ENCODE measurements at regions not wholly inside any gene's neighbourhood (a gene's known extent, or its start where the extent isn't known, plus 50 kb on each side); places are given as distances from the start of the nearest gene placed in this dataset.

GRCh38 chr5:174424219-174425053 is 299.9 kb upstream of the MSX2 start:
- no peak for DNase-seq (ENCODE audit: extremely low read depth, low read depth)

- no peak for DNase-seq (ENCODE audit: extremely low read depth, low read depth)
Measured at GRCh38 chr5:174425271-174425963, 299.0 kb upstream of the MSX2 start.

DNA sequence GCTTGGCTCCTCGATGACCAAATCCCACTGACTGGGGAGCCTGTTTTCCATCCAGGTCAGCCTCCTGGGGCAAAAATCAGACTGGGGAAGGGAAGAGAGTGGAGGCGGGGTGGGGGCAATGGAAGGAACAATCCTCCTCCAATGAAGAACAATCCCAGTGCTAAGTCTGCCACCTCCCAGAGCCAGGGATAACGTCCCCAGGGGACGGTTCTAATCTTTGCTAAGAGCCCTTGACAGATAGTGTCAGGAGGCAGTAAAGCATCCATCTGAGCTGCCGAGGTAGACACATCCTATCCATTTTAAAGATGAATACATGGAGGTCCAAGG is 298.5 kb upstream of the MSX2 start:
- DNase-seq (ENCODE audit: extremely low read depth, low read depth): no peak

DNA sequence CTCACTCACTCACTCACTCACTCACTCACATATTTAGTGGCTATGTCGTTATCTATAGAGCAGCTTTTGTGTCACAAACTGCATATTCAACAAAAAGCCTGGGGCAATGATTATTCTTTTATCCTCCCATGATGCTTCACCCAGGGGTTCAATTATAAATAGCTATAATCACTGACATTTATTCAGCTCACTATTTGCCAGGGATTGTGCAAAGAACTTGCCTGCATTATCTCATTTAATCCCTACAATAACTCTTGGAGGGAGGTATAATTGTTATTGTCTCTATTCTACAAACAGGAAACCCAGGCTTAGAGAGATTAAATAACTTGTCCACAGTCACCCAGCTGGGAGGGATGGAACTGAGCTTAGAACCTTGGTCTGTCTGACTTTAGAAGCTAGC is 298.0 kb upstream of the MSX2 start:
- no peak for DNase-seq (ENCODE audit: extremely low read depth, low read depth)

- DNase-seq (ENCODE audit: extremely low read depth, low read depth): no peak
Measured at GRCh38 chr5:174426851-174427250, 297.5 kb upstream of the MSX2 start.

GRCh38 chr5:174427304-174427703 is 297.1 kb upstream of the MSX2 start:
- no peak for DNase-seq (ENCODE audit: extremely low read depth, low read depth)

- no peak for DNase-seq (ENCODE audit: extremely low read depth, low read depth)
Measured at GRCh38 chr5:174428895-174429294, 295.5 kb upstream of the MSX2 start.

DNA sequence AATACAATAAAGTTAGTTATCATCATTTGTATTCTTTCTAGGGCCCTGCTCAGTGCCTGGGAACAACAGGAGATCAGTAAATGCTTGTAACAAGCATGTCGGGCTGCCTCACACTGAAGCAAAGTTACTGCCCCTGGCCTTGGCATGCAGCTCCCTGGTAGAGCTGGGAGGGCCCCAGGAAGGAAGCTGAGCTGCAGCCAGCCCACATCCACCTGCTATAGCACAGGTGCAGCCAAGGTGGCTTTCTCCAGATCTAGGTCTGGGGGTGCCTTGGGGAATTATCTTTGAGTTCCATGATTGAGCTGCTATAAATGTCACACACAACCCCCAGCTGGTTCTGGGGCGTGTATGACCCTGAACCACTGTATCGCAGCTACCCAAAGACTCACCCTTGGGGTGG is 293.4 kb upstream of the MSX2 start:
- DNase-seq (ENCODE audit: extremely low read depth, low read depth): no peak

DNA sequence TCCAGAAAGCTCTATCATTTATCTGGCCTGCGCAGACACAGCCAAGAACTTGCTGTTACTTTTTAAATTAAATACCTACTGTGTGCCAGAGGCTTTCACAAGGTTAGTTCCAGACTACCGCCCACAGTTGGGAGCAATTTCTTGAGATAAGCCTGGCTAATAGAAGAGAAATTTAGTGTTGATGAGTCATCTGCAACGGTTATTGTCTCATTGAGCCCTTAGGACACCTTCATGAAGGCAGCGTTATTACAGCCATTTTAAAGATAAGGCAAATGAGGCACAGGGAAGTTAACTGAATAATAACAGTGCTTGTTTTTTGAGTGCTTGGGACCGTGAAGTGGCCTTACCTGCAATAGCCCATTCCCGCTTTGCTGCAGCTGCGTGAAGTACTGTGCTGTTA is 292.9 kb upstream of the MSX2 start:
- DNase-seq (ENCODE audit: extremely low read depth, low read depth): no peak

DNA sequence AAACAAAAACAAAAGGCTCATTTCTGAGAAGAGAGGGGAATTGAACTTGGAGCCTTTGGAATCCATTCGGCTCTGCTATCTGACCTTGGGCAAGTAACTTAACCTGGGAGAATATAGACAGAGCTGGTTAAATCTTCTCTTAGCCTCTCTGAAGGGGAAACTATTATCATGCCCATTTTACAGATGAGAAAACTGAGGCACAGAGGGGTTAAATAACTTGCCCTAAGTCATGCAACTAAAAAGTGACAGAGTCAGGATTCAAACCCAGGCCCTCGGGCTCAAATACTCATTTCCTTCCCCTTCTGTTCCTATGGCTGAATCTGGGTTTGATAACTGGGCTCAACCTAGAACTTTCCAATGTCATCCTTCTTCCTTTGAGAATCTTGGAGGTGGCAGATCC is 291.3 kb upstream of the MSX2 start:
- no peak for DNase-seq (ENCODE audit: extremely low read depth, low read depth)

DNA sequence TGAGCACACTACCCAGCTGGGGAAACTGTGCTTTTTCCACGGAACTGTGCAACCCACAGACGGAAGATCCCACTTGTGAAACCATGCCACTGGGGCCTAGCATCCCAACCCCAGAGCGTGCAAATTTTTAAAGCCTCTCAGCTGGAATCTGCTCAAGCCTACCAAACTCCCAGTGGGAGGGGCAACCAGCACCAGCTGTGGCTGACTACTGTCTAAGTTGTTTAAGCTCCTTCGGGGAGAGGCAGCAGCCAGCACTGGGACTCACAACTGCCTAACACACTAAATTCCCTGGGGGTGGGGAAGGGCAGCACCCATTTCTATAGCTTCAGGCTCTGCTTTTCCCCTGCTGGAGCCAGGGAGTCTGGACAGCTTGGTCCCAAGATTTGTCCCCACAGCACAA is 287.6 kb upstream of the MSX2 start:
- DNase-seq (ENCODE audit: extremely low read depth, low read depth): no peak

- DNase-seq (ENCODE audit: extremely low read depth, low read depth): no peak
Measured at GRCh38 chr5:174444479-174445188, 279.7 kb upstream of the MSX2 start.

GRCh38 chr5:174446446-174446845 is 277.9 kb upstream of the MSX2 start:
- no peak for DNase-seq (ENCODE audit: extremely low read depth, low read depth)

DNA sequence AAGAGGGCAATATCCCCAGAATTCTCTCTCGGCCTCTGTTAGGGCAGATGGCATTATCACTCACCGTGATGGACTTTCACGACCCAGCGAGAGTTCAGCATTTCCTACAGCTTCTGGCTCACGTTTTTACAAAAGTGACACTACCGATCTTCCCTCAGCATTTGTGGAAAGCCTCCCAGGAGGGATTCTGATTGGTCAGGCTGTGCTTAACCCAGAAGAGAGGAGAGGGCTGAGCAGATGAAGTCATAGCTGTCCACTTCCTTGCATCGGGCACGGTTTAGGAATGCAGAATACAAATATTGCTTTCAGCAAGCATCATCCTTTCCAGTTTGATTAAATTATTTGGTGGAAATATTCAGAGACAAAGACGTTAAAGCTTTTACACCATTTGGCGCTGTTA is 277.4 kb upstream of the MSX2 start:
- DNase-seq (ENCODE audit: extremely low read depth, low read depth): no peak

GRCh38 chr5:174448041-174448440 is 276.3 kb upstream of the MSX2 start:
- no peak for DNase-seq (ENCODE audit: extremely low read depth, low read depth)

DNA sequence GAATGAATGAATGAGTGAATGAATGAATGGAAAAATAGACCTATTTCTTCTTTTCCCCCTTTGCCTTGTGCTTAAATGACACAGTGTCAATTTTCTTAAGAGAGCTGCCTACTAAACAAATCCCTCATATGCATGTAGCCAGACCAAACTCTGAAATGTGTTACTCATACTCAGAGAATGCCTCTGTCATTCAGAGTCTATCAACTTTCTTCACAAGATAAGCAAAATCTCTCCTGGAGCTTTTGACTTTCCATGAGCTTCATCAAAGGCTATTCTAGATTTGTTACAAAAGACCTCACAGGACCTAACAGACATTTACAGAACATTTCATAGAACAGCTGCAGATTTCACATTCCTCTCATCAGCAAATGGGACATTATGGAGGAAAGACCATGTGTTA is 275.7 kb upstream of the MSX2 start:
- no peak for DNase-seq (ENCODE audit: extremely low read depth, low read depth)

DNA sequence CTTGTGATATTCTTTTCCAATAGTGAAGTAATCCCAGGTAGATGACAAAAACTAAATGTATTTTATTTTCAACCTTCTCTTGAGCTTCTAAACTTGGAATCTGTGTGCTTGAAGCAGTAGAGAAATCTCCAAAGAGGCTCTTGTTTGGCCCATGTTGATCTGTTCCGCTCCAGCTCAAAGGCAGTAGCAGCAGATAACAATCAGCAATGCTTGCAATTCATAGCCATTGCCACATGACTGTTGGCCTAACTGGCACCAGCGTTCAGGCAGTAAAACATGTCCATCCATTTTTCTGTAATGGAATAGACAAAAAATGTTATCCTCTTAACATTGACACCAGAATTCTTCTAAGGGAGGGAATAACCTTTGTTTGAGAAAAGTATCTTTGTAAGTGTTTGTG is 270.7 kb upstream of the MSX2 start:
- no peak for DNase-seq (ENCODE audit: extremely low read depth, low read depth)

GRCh38 chr5:174454464-174454863 is 269.9 kb upstream of the MSX2 start:
- DNase-seq (ENCODE audit: extremely low read depth, low read depth): no peak

- no peak for DNase-seq (ENCODE audit: extremely low read depth, low read depth)
Measured at GRCh38 chr5:174454890-174455289, 269.5 kb upstream of the MSX2 start.

GRCh38 chr5:174455301-174455700 is 269.1 kb upstream of the MSX2 start:
- DNase-seq (ENCODE audit: extremely low read depth, low read depth): no peak

DNA sequence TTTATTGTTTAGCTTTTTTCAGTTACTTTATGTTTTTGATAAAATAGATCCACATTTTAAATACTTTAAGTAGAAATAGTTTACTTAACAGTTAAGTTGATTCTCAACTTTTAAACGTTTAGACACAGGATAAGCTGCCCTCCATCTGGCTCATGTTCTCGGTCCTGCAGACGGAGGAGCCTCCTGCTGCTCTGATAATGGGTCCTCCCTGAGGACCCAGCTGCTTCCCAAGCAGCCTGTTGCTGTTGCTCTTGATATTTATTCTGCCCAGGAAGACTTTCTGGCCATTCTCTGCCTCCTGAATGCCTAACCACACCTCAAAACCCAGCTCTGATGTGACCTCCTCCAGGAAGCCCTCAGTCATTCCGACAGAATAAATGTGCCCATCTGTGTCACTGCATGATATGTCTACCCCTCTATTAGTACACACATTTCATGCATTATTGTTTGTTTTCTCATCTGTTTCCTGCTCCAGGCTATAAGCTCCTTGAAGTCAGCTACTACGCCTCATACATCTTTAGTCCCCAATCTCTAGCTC is 267.2 kb upstream of the MSX2 start:
- DNase-seq (ENCODE audit: extremely low read depth, low read depth): no peak
